Endothelial cell of umbilical vein (primary cell): ENCODE measurements at regions not wholly inside any gene's neighbourhood (a gene's known extent, or its start where the extent isn't known, plus 50 kb on each side); places are given as distances from the start of the nearest gene placed in this dataset.
"Not testable (repeated sequence)": the region's sequence is repeated elsewhere in the genome, so short reads cannot be mapped to it uniquely, and the experiment has no call there.

ENCODE experiments used
- BruUV-seq: library from RNA; stranded (reverse); fragments of 400-500 nt; replicated peaks from 2 replicates; lab custom pipeline; 2021; lab: Mats Ljungman, UMichigan
- CTCF ChIA-PET: fragments of 300-600, 350-600 bp; sonication (Branson Sonifier 250); formaldehyde crosslinking; loops from one replicate; lab custom pipeline; 2021; ENCODE audit warnings: antibody characterized with exemption, inconsistent platforms; lab: Charles Lee
- POLR2A ChIA-PET: fragments of 300-600, 350-600 bp; sonication (Branson Sonifier 250); formaldehyde crosslinking; loops from one replicate; lab custom pipeline; 2021; ENCODE audit warnings: antibody characterized with exemption, inconsistent platforms; lab: Charles Lee
- DNase-seq: peaks from one replicate; pipeline ENCODE4 v3.0.0-alpha.2; 2011; ENCODE audit warnings: low read depth, low spot score
- FAIRE-seq: peaks from 2 replicates; lab custom pipeline; 2011; peaks lifted over from hg19 to GRCh38; lab: Jason Lieb, UNC
- H2AFZ ChIP-seq: 2 replicates; pipeline ENCODE4 v1.6.0; 2012; ENCODE audit warnings: low read depth, low read length, control low read depth, inconsistent platforms
- H3K27ac ChIP-seq: 2 replicates; pipeline ENCODE4 v1.5.1; 2011; ENCODE audit warnings: low read depth, mild to moderate bottlenecking, control low read depth, low read length, moderate library complexity; ENCODE audit not compliant: insufficient read depth
- H3K27me3 ChIP-seq, 2 experiments: 2 replicates each; pipeline versions ENCODE4 v1.6.0 to v1.6.1; 2011; ENCODE audit warnings: low read length in 2 of 2, mixed read lengths in 1 of 2; ENCODE audit not compliant: control insufficient read depth in 2 of 2, insufficient read depth in 2 of 2
- H3K36me3 ChIP-seq, 2 experiments: 2 replicates in 1 of 2; 3 replicates in 1 of 2; pipeline ENCODE4 v1.5.1; 2011; ENCODE audit warnings: low read length in 2 of 2, mild to moderate bottlenecking in 1 of 2, moderate library complexity in 1 of 2; ENCODE audit not compliant: control insufficient read depth in 2 of 2, insufficient read depth in 2 of 2; ENCODE audit errors: extremely low read depth in 1 of 2
- H3K4me1 ChIP-seq: 3 replicates; pipeline ENCODE4 v1.5.1; 2011; ENCODE audit warnings: mild to moderate bottlenecking, low read length; ENCODE audit not compliant: control insufficient read depth, insufficient read depth; ENCODE audit errors: extremely low read depth
- H3K4me2 ChIP-seq: 2 replicates; pipeline ENCODE4 v1.6.1; 2011; ENCODE audit warnings: low read length, control low read depth, mixed read lengths; ENCODE audit not compliant: insufficient read depth
- H3K4me3 ChIP-seq, 3 experiments: fragments of 200-600 bp in 1 of 3; sonication (generic), shearing (Covaris generic) in 1 of 3; replicated peaks in 1 of 3; 2 replicates each; pipeline ENCODE4 v1.5.1; 2011 to 2016; ENCODE audit warnings: control low read depth in 3 of 3, low read length in 3 of 3, mild to moderate bottlenecking in 2 of 3, inconsistent platforms in 1 of 3, low read depth in 1 of 3, moderate library complexity in 1 of 3; ENCODE audit not compliant: insufficient read depth in 1 of 3
- H3K79me2 ChIP-seq: 2 replicates; pipeline ENCODE4 v1.6.0; 2012; ENCODE audit warnings: low read length, inconsistent platforms; ENCODE audit not compliant: control insufficient read depth, insufficient read depth
- H3K9ac ChIP-seq: replicated peaks from 2 replicates; pipeline ENCODE3; 2011; ENCODE audit warnings: low read length, control low read depth; ENCODE audit not compliant: insufficient read depth; ENCODE audit errors: extremely low read depth
- H3K9me1 ChIP-seq: replicated peaks from 3 replicates; pipeline ENCODE4 v1.6.0; 2011; ENCODE audit warnings: mild to moderate bottlenecking, low read length; ENCODE audit not compliant: control insufficient read depth, insufficient read depth; ENCODE audit errors: extremely low read depth
- H3K9me3 ChIP-seq: replicated peaks from 2 replicates; pipeline ENCODE4 v1.5.1; 2012; ENCODE audit warnings: low read length, inconsistent platforms; ENCODE audit not compliant: control insufficient read depth, insufficient read depth
- H4K20me1 ChIP-seq: replicated peaks from 2 replicates; pipeline ENCODE3; 2011; ENCODE audit warnings: mild to moderate bottlenecking, low read length; ENCODE audit not compliant: control insufficient read depth, insufficient read depth; ENCODE audit errors: extremely low read depth
- EZH2 ChIP-seq: IDR thresholded peaks from 2 replicates; pipeline ENCODE4 v1.6.1; 2012; ENCODE audit warnings: borderline replicate concordance, low read depth, mild to moderate bottlenecking, moderate library complexity, low read length, inconsistent platforms; ENCODE audit not compliant: severe bottlenecking
- FOS ChIP-seq: IDR thresholded peaks from 2 replicates; pipeline ENCODE4 v1.6.1; 2011; ENCODE audit warnings: mild to moderate bottlenecking, low read length, moderate library complexity, borderline replicate concordance; ENCODE audit not compliant: insufficient read depth
- GATA2 ChIP-seq: IDR thresholded peaks from 2 replicates; pipeline ENCODE4 v1.7.0; 2011; ENCODE audit warnings: low read depth, mild to moderate bottlenecking, moderate library complexity, mixed read lengths, low read length; ENCODE audit not compliant: insufficient read length, insufficient read depth
- JUN ChIP-seq: IDR thresholded peaks from 2 replicates; pipeline ENCODE4 v1.6.1; 2011; ENCODE audit warnings: borderline replicate concordance, low read depth; ENCODE audit not compliant: insufficient read length, insufficient read depth
- MAX ChIP-seq: IDR thresholded peaks from 2 replicates; pipeline ENCODE4 v1.6.1; 2011; ENCODE audit not compliant: insufficient read depth, insufficient read length
- MYC ChIP-seq: IDR thresholded peaks from one replicate; pipeline ENCODE4 v1.6.1; 2011; ENCODE audit warnings: mild to moderate bottlenecking, low read depth, low read length
- POLR2A ChIP-seq: IDR thresholded peaks from 2 replicates; pipeline ENCODE4 v1.6.1; 2012; ENCODE audit warnings: low read depth, mild to moderate bottlenecking, control low read depth, low read length
- POLR2AphosphoS5 ChIP-seq: IDR thresholded peaks from 2 replicates; pipeline ENCODE4 v1.6.1; 2012; ENCODE audit warnings: low read depth, mild to moderate bottlenecking, control low read depth, low read length, moderate library complexity; ENCODE audit not compliant: insufficient read depth
- dilution Hi-C: fragments of 300-500 bp; cut with MboI; formaldehyde crosslinking; loops from one replicate; pipeline ENCODE4 v1.15.0; 2019; ENCODE audit warnings: low sequenced_read_pairs; ENCODE audit not compliant: extremely low pct_ligation_motif_present
- intact Hi-C: fragments of 100-400 bp; cut with micrococcal nuclease; formaldehyde crosslinking; loops from one replicate; pipeline ENCODE4 v1.10.0; 2022
- TF ChIP-seq, protein P1 (sequence below), 2 donors: IDR thresholded peaks; 1 replicate in 1 of 2; 2 replicates in 1 of 2; pipeline ENCODE4 v1.5.1; 2011; ENCODE audit warnings: low read length in 2 of 2, mild to moderate bottlenecking in 2 of 2, moderate library complexity in 2 of 2, control low read depth in 1 of 2, inconsistent platforms in 1 of 2, low read depth in 1 of 2; ENCODE audit not compliant: insufficient read depth in 1 of 2; ENCODE audit errors: extremely low read depth in 1 of 2

DNA sequence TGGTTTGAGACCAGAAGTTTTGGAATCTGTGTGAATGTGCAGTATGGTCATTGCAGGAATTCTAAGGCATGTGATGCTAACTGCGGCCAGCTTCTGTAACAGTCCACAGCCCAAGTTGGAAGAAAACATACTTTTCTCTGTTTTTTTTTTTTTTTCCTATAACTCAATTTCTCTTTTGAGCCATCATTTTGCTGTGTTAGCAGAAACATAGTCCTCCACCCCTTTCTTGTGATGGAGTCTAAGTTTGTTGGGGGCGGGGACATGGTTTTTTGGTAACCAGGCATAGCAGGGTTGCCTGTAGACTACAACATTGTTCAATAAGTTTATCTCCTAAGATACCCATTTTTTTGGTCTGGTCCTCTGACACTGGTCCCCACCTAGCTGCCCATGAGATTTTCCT, 223.2 kb upstream of the ONECUT1 start:
- H3K27me3 ChIP-seq: no peaks in the 10 kb centered on the region
- TF ChIP-seq POLR2AphosphoS5 (no peak), FOS (no peak), MAX (no peak), EZH2 (no peak), GATA2 (no peak), POLR2A (no peak), JUN (no peak), MYC (no peak)
- TF ChIP-seq, protein P1, sequence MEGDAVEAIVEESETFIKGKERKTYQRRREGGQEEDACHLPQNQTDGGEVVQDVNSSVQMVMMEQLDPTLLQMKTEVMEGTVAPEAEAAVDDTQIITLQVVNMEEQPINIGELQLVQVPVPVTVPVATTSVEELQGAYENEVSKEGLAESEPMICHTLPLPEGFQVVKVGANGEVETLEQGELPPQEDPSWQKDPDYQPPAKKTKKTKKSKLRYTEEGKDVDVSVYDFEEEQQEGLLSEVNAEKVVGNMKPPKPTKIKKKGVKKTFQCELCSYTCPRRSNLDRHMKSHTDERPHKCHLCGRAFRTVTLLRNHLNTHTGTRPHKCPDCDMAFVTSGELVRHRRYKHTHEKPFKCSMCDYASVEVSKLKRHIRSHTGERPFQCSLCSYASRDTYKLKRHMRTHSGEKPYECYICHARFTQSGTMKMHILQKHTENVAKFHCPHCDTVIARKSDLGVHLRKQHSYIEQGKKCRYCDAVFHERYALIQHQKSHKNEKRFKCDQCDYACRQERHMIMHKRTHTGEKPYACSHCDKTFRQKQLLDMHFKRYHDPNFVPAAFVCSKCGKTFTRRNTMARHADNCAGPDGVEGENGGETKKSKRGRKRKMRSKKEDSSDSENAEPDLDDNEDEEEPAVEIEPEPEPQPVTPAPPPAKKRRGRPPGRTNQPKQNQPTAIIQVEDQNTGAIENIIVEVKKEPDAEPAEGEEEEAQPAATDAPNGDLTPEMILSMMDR (IDR thresholded peaks at IDR 0.05; ENCODE audit: extremely low read depth in 1 of 2, insufficient read depth in 1 of 2, low read depth in 1 of 2, low read length in 2 of 2): no peak
- no peak overlapping the region for H2AFZ ChIP-seq
- no peak overlapping the region for H3K27ac ChIP-seq
- no peaks in the 10 kb centered on the region for H3K9me3 ChIP-seq
- no peak overlapping the region for H3K4me3 ChIP-seq
- no peaks in the 10 kb centered on the region for H3K36me3 ChIP-seq
- no peak overlapping the region for H3K9ac ChIP-seq
- intact Hi-C loops (no loop called here), dilution Hi-C loops (no loop called here)
- POLR2A ChIA-PET: no interaction called here
- no peaks in the 10 kb centered on the region for H3K79me2 ChIP-seq
- DNase-seq (no peak), FAIRE-seq (no peak)
- CTCF ChIA-PET: no interaction called here
- no peak overlapping the region for H3K4me2 ChIP-seq
- H3K9me1 ChIP-seq: no peaks in the 10 kb centered on the region
- no peaks in the 10 kb centered on the region for H3K4me1 ChIP-seq
- no TSS peak for BruUV-seq
- H4K20me1 ChIP-seq: no peaks in the 10 kb centered on the region

DNA sequence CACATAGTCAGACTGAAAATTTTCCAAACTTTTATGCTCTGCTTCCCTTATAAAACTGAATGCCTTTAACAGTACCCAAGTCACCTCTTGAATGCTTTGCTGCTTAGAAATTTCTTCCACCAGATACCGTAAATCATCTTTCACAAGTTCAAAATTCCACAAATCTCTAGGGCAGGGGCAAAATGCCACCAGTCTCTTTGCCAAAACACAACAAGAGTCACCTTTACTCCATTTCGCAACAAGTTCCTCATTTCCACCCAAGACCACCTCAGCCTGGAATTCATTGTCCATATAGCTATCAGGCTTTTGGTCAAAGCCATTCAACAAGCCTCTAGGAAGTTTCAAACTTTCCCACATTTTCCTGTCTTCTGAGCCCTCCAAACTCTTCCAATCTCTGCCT, 221.6 kb upstream of the ONECUT1 start:
- CTCF ChIA-PET, H3K4me3 ChIP-seq, H3K4me1 ChIP-seq, H3K27ac ChIP-seq, POLR2A ChIA-PET, H3K79me2 ChIP-seq, H3K9me3 ChIP-seq, BruUV-seq, dilution Hi-C loops, H3K4me2 ChIP-seq, H4K20me1 ChIP-seq, H3K9ac ChIP-seq, FAIRE-seq, DNase-seq, H2AFZ ChIP-seq, H3K36me3 ChIP-seq, intact Hi-C loops, H3K9me1 ChIP-seq, H3K27me3 ChIP-seq: not testable (repeated sequence)
